OCI-LY3 (cell line): ENCODE measurements at regions not wholly inside any gene's neighbourhood (a gene's known extent, or its start where the extent isn't known, plus 50 kb on each side); places are given as distances from the start of the nearest gene placed in this dataset.
A peak's percentile ranks its signal among the peaks of the same experiment; 100 is the strongest.
"Not testable (repeated sequence)": the region's sequence is repeated elsewhere in the genome, so short reads cannot be mapped to it uniquely, and the experiment has no call there.

ENCODE experiments used
- H2AFZ ChIP-seq: fragments of 200-600, 300-600 bp; shearing (Covaris generic); 2 replicates; pipeline ENCODE4 v1.6.0; 2014; ENCODE audit warnings: antibody characterized with exemption, low read depth, low read length
- H3K27ac ChIP-seq: fragments of 200-600, 300-600 bp; sonication (generic); 2 replicates; pipeline ENCODE4 v1.5.1; 2014; ENCODE audit warnings: mild to moderate bottlenecking, low read length, moderate library complexity, mixed read lengths
- H3K27me3 ChIP-seq: fragments of 200-600, 300-600 bp; sonication (generic); 2 replicates; pipeline ENCODE4 v1.6.1; 2014; ENCODE audit warnings: low read depth, low read length, mixed read lengths
- H3K36me3 ChIP-seq: fragments of 200-600, 300-600 bp; sonication (generic); replicated peaks from 2 replicates; pipeline ENCODE3; 2014; ENCODE audit warnings: low read depth, low read length, mixed read lengths
- H3K4me1 ChIP-seq: fragments of 300-600, 200-600 bp; sonication (generic); 2 replicates; pipeline ENCODE4 v1.6.1; 2014; ENCODE audit warnings: low read length, mixed read lengths
- H3K4me2 ChIP-seq: fragments of 200-600, 300-600 bp; sonication (generic); 2 replicates; pipeline ENCODE4 v1.6.1; 2014; ENCODE audit warnings: low read length, mixed read lengths
- H3K4me3 ChIP-seq: fragments of 300-600, 200-600 bp; sonication (generic); 2 replicates; pipeline ENCODE4 v1.5.1; 2014; ENCODE audit warnings: antibody characterized with exemption, mild to moderate bottlenecking, low read length, moderate library complexity
- H3K79me2 ChIP-seq: fragments of 300-600, 200-600 bp; shearing (Covaris generic); 2 replicates; pipeline ENCODE4 v1.6.1; 2014; ENCODE audit warnings: mild to moderate bottlenecking, low read length, mixed read lengths
- H3K9ac ChIP-seq: fragments of 300-600, 200-600 bp; shearing (Covaris generic); 2 replicates; pipeline ENCODE4 v1.6.0; 2014; ENCODE audit warnings: mild to moderate bottlenecking, low read length, moderate library complexity
- H3K9me3 ChIP-seq: fragments of 200-600, 300-600 bp; shearing (Covaris generic); 2 replicates; pipeline ENCODE4 v1.6.1; 2014; ENCODE audit warnings: low read length, mixed read lengths; ENCODE audit not compliant: insufficient read depth
- H4K20me1 ChIP-seq: fragments of 200-600, 300-600 bp; sonication (generic); 2 replicates; pipeline ENCODE4 v1.6.1; 2016; ENCODE audit warnings: low read length, mixed read lengths; ENCODE audit not compliant: insufficient read depth
- CTCF ChIP-seq: fragments of 200-600, 300-600 bp; sonication (generic); IDR thresholded peaks from 2 replicates; pipeline ENCODE4 v1.5.1; 2014; ENCODE audit warnings: antibody characterized with exemption, low read length, low read depth
- EZH2phosphoT487 ChIP-seq: fragments of 200-600 bp; shearing (Covaris generic); IDR thresholded peaks from 2 replicates; pipeline ENCODE4 v1.6.1; 2018; ENCODE audit warnings: antibody characterized with exemption, mixed run types, low read depth

GRCh38 chrX:12076046-12076445 lies 62.2 kb upstream of the FRMPD4 start:
- TF ChIP-seq CTCF (peak; percentile 16), EZH2phosphoT487 (no peak)
- H3K9me3 ChIP-seq, result no peaks in the 10 kb centered on the region

GRCh38 chrX:12080265-12080664 lies 58.0 kb upstream of the FRMPD4 start:
- H3K36me3 ChIP-seq, result no peaks in the 10 kb centered on the region
- no peaks in the 10 kb centered on the region for H3K4me1 ChIP-seq
- TF ChIP-seq CTCF (peak; percentile 73), EZH2phosphoT487 (no peak)
- H3K4me3 ChIP-seq, result no peak overlapping the region
- no peak overlapping the region for H3K4me2 ChIP-seq
- no peak overlapping the region for H3K27ac ChIP-seq
- 0 out of 2 replicates have a peak, but pooled peaks cover 5% of the 10 kb centered on the region for H3K27me3 ChIP-seq
- H3K9ac ChIP-seq, result no peak overlapping the region
- H3K9me3 ChIP-seq, result no peaks in the 10 kb centered on the region
- H4K20me1 ChIP-seq, result no peaks in the 10 kb centered on the region
- H2AFZ ChIP-seq, result no peak overlapping the region
- H3K79me2 ChIP-seq, result no peaks in the 10 kb centered on the region

More at GRCh38 chrX:12076046-12076445, 62.2 kb upstream of the FRMPD4 start:
- H3K27ac ChIP-seq, result no peak overlapping the region
- no peak overlapping the region for H3K4me3 ChIP-seq
- no peaks in the 10 kb centered on the region for H3K79me2 ChIP-seq
- H3K4me1 ChIP-seq, result no peaks in the 10 kb centered on the region
- H2AFZ ChIP-seq, result no peak overlapping the region
- H3K9ac ChIP-seq, result no peak overlapping the region
- no peaks in the 10 kb centered on the region for H3K36me3 ChIP-seq
- H4K20me1 ChIP-seq, result no peaks in the 10 kb centered on the region
- H3K27me3 ChIP-seq, result peaks cover 22% of the 10 kb centered on the region; the same call in 1 of the 2 replicates
- no peak overlapping the region for H3K4me2 ChIP-seq

GRCh38 chrX:12082959-12083358 lies 55.3 kb upstream of the FRMPD4 start:
- not testable (repeated sequence) for H3K27ac ChIP-seq, H3K9ac ChIP-seq, H3K9me3 ChIP-seq, H3K36me3 ChIP-seq, H3K4me3 ChIP-seq, H3K79me2 ChIP-seq, H3K27me3 ChIP-seq, H3K4me2 ChIP-seq, H3K4me1 ChIP-seq, H2AFZ ChIP-seq, H4K20me1 ChIP-seq
